Renal pelvis (tissue), 1 donor: ENCODE measurements at regions not wholly inside any gene's neighbourhood (a gene's known extent, or its start where the extent isn't known, plus 50 kb on each side); places are given as distances from the start of the nearest gene placed in this dataset.
A peak's percentile ranks its signal among the peaks of the same experiment; 100 is the strongest.
"Not testable (repeated sequence)": the region's sequence is repeated elsewhere in the genome, so short reads cannot be mapped to it uniquely, and the experiment has no call there.

ENCODE experiments used
- DNase-seq: peaks from one replicate; pipeline ENCODE4 v3.0.0-alpha.2; 2013

DNA sequence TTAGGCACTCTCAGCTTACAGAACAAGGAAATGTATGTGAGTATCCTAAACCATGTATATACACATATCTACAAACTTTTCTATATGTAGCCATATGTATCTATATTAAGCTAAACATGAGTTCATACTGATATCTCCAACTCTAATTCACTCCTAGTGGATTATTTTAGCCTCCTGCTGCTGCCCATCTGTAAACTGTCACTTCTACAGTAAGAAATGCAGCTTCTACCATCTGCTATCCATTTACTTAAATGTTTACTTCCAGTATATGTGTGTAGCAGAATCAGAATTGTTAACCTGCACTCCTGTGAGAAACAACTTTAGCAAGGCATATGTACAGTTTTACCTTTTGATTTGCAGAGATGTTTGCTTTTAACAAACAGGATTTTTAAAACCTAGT is 478.5 kb upstream of the CBLB start:
- no peak for DNase-seq

DNA sequence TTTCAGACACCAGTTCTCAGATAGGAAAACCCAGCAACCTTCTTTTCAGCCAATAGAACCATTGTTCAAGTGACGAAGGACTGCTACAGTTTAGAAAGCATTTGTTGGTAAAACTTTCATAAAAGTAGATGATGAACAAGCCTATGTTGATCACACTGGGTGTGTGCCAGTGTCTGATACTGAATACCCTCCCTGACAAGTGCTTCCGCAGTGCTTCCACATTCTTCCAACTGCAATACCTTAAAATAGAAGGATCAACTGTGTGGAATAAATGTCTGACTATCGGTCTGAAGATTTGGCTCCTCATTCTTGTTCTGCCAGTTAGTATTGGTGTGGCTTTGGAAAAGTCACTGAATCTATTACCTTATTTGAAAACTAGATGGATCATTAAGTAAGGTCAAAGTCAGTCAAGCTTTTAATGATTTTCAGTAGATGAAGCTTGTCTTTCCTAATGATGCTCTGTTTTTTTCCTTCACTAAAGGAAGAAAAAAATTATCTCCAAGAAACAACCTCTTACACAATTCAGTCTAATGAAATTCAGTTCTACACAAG is 479.4 kb upstream of the CBLB start:
- DNase-seq = no peak

DNA sequence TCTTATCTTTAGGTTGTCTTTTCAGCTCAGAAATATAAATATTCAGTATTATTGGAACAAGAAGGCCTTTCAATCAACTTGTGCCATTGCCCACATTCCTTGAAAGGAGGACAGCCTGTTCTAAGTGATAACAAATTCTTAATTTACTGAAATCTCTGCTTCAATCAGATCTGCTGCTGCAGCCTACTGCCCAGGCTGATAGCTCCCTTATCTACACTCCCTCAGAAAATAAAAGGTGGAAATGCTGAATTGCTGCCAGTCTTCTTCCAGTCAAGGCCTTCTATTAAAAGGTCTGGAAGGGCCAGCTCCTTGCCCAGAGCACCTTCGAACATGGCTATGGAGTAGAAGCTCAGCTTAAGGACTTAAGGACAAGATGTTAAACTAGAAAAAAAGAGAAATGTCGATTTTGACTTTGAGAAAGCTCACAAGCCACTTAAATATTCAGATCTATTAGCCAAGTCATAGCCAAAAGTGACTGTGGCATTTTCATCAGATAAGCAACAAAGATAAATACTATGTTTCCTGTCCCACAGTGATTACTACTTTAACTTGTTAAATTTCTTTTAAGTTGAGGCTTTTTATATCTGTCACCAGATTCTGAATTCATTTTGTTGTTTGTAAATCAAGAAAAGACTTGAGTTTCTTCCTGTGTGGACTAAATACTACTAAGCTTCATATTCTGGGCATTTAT is 480.5 kb upstream of the CBLB start:
- DNase-seq = no peak

DNA sequence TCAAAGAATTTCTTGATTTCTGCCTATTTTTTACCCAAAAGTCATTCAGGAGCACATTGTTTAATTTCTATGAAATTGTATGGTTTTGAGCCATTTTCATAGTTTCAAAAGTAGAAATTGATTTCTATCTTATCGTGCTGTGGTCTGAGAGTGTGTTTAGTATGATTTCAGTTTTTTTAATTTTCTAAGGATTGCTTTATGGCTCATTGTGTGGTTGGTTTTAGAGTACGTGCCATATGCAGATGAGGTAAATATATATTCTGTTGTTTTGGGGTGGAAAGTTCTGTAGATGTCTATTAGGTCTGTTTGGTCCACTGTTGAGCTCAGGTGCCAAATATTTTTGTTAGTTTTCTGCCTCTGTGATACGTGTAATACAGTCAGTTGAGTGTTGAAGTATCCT is 487.1 kb upstream of the CBLB start:
- DNase-seq = no peak

DNA sequence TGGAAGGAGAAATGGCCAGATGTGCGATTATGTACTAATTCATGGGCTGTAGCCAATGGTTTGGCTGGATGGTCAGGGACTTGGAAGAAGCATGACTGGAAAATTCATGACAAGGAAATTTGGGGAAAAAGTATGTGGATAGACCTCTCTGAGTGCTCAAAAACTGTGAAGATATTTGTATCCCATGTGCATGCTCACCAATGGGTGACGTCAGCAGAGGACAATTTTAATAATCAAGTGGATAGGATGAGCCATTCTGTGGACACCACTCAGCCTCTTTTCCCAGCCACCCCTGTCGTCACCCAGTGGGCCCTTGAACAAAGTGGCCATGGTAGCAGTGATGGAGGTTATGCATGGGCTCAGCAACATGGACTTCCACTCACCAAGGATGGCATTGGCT is 490.9 kb upstream of the CBLB start:
- DNase-seq = no peak

DNA sequence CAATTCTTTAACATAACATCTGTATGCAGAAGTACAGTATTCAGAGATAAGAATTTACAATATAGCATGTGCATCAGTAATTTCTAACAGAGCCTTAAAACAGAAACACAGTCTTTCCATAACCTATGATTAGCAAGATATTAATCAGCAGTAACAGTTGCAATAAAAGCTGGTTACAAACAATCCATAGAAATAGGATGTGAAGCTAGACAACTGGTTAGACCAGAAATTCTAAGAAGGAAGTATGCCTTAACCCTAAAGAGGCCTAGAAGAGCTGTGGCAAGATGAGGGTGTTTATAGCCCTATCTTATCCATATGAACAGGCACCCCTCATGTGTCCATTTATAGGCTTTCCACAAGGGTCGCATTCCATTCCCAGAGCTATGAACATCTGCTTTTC is 492.1 kb upstream of the CBLB start:
- DNase-seq = not testable (repeated sequence)

DNA sequence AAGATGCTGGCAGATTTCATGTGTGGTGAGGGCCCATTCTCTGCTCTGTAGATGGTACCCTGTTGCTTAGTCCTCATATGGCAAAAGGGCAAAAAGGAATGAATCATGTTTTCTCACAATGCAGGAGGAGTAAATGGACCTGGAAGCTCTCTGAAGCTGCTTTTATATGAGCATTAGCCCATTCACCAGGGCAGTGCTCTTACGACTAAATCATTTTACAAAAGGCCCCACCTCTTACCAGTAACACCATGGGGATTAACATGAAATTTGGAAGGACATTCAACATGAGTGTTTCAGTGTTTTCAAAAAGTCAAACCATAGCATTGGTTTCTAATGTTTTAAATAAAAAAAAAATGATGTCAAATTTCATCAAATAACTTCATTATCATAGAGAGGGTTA is 495.7 kb upstream of the CBLB start:
- DNase-seq = no peak

DNA sequence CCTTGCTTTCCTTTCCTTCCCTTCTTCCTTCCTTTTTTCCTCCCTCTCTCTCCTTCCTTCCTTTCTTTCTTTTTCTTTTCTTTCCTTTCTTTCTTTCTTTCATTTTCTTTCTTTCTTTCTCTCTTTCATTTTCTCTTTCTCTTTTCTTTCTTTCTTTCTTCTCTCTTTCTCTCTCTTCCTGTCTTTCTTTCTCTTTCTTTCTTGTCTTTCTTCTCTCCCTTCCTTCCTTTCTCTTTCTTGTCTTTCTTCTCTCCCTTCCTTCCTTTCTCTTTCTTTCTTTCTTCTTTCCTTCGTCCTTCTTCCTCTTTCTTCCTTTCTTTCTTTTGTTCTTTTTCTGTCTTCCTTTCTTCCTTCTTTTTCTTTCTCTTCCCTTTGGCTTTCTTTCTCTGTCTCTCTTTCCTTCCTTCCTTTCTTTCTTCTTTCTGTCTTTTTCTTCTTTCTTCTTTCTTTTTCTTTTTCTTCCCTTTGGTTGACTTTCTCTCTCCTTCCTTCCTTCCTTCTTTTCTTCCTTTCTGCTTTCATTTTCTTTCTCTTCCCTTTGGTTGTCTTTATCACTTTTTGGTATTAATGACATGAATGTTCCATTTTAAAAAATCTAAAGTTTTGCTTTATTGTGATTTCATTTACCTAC is 496.4 kb upstream of the CBLB start:
- no peak for DNase-seq

DNA sequence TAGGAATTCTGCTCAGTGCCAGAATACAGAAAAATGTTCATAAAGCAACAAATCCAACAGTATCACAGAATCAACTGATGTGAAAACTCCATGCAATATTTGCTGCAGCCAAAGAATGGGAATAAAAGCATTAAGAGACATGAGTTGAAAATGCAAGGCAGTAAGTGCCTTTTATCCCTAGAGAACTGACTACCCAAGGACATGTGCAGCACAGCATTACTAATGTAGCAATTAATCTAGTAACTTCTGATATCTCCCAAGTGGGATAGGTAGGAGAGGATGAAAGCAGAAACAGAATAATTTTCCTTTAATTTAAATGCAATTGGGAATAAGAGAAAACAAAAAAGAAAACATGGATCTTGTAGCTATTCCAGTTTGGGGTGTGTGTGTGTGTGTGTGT is 497.5 kb upstream of the CBLB start:
- DNase-seq = no peak

DNA sequence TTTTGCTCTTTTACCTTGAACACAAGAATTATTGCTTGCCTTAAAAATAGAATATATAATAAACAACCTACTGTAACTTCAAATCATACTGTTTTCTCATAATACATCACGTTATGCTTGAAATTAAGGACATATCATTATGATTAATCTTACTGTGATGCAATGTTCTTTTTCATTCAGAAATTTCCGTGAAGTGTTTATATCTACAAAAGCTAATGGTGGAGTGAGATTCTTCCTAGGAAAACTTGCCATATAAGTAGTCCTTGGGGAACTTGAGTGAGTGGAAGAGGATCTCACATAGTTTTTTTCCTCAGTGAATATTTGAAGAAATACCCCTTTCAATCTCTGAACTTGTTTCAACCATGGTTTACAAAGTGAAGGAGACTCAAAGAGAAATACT is 498.7 kb upstream of the CBLB start:
- DNase-seq = no peak

DNA sequence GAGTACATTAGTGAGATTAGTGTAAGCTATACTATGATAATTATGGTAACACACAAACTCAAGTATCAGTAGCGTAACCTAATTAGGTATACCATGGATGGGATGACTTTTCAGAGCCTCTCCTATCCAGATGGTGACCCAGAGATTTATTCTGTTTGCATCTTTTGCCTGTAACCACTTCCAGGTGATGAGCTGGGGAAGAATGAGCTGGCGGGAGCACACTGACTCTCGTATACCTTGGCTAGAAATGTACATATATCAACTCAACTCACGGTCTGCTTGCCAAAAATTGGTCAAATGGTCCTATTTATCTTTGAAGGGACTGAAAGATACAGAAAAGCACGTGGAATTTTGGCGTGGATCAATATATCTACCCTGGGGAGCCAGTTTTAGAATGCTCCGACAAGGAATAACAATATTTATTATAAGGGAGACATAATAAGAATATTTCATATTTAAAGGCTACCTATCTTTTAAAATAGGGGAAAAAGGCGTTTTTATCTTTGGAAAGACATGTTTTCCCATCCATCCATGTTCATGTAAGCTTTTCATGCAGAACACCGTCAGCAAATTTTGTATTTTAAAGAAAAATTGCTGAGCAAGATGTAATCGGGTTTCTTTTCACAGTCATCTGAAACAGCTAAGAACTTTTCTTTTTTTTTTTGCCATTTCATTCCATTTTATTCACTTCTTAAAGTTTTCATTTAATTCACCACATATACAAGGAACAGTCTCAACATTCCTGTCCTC is 502.6 kb upstream of the CBLB start:
- no peak for DNase-seq

DNA sequence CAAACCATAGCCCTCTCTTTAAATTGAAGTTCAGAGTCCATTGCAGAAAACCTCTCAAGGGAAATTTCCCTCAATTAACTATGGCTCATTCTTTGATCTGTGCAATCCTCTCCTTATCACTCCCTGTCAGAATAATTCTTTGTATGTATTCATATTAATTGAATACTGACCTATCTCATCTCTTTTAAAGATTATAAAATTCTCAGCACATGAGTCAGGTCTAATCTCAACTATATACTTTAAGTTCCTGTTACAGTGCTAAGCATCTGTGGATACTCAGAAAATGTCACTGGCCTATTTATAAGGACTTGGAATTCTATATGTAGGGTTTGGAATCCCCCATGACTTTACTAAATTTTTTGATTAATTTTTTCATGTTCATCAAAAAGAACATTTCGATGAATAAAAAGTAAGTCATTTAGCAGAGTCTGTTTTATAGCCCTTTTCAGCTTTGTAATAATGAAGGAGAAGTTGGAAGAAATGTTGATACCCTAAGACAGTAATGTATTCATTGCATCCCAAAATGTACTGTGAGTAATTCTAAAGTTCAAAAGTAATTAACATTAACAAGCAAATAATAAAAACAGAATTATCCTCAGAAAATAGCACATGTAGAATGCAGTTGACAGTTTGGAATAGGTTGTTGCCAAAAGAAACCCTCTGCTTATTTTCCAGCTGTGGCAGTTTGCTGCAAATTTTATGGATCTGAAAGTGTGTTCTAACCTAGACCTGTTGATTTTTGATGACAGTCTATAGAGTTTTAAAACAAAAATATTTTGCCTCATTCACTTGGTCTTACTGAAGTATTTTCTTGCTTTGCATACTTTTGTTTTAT is 503.4 kb upstream of the CBLB start:
- DNase-seq = no peak

DNA sequence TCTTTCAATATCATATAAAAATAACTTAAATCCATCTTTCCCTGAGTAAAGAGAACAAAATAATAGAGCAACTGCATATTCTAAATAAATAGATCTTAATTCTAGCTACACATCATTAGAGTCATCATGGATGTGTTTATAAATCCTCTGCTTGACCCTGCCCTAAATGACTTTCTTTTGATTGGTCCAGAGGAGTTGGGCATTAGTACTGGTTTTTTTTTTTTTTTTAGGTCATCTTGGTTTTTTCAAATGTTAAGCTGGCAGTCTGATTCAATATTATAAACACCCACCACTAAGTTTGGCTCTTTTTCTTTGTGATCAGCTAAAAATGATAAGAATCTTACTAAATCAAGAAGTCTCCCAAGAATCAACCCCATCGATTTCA is 504.0 kb upstream of the CBLB start:
- no peak for DNase-seq

DNA sequence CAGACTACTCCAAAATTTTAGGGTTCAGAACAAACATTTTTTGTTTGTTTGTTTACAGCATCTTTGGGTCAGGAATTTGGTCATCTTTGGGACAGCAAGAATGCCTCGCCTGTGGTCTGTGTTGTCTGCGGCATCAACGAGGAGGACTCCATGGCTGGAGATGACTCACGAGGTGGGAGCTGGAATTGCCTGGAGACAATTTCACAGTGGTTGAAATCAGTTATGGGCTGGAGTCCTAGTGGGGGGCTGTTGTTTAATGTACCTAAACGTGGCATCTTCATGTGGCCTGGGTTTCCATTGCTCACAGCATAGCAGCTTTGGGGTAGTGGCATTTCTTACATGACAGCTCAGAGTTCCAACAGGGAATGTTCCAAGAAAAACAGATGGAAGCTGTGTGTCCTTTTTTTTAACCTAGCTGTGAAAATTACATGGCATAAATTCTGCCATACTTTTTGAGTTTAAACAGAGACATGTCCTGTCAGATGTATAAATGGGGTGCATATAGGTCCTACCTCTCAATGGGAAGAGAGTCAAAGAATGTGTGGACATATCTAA is 507.3 kb upstream of the CBLB start:
- DNase-seq = no peak

DNA sequence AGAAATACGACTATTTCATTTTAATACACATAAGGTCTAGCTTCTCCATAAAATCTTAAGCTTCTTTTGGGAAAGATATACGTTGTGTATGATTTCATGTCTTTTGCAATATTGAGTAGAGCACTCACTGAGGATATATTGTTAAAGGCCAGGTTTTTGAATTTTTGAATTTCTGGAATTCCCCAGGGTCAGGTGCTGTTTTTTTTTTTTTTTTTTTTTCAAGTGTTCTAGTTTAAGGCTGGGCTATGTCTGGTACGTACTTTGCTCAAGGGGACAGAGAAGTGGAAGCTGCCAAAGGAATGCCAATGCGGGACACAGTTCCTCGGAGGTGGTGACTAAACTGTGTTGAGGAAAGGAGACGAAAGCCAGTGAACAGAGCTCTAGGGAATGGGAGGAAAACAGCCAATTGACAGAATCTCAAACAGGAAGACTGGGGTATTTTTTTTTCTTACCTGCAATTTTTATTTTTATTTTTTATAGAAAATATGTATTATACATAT is 510.5 kb upstream of the CBLB start:
- DNase-seq = no peak

DNA sequence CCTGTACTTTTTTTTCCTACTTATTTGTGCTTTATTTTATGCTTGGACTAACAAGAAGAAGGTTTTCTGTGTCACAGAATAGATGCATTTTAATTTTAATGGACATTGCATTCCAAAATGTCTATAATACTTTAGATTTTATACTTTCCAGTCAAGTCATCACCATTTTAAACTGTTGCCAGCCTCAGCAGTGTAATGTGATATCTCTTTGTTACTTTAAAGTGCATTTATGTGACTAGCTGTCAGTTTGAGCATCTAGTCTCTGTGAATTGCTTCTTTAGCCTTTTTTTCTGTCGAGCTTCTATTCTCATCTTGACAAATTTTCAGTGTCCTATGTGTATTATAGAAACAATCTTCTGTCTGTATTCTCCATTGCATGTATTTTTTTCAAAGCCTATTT is 511.4 kb upstream of the CBLB start:
- peak; percentile 8 for DNase-seq

DNA sequence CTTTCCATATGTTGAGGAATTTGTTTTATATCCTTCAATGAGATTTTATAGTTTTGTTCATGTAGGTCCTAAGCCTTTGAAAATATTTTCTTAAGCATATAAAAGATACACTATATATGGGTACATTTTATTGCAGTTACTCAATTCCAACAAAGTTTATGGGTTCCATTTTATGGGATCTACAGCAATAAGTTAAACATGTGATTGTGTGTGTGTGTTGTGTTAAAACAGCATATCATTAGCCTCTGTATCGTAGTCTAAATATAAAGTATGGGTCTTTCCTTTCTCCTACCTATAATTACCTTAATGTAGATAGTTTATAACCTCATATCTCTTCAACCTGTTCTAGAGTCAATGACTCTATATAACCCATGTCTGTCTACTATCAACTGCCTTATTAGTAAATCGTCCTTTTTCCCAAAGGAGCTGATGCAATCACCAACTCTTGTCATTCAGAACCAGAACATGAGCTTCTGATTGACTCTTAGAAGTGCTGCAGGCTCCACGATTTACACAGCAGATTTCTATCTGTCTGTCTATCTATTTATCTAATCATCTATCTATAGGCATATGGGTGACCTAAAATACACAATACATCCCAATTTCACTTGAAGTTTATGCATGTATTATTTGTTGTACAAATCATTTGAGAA is 512.6 kb upstream of the CBLB start:
- DNase-seq = no peak

DNA sequence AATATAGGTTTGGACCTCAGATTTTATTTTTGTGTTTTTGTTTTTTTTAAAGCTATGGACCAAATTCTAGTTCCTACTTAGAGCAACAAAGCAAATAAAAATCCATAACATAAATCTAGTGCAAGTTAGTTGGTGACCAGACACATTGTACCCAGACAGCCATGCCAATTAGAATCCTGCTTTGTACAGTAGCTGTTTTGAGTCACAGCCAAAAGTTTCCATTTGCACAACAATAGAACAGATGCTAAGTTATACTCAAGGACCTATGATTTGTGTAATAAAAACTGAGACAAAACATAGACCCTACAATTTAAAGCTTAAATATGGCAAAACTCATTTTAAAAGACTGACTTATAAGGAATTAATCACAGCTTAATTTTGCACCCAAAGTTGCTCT is 513.1 kb upstream of the CBLB start:
- no peak for DNase-seq

DNA sequence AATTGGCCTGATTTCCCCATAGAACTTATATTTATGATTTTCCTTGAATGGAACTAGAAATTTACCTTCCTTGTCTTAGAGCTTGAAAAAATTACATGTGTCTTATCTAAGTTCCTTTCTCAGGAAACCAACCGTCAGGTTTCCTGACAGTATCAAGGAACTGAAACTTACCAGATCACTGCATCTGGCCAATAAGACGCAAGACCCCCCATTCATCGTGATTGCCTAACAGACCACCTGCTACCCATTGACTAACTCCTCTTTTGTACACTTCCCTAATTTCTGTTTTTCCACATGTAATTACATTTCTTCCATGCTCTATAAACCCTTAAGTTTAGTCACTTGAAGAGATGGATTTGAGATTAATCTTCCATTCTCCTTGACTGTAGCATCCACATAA is 517.2 kb upstream of the CBLB start:
- no peak for DNase-seq

DNA sequence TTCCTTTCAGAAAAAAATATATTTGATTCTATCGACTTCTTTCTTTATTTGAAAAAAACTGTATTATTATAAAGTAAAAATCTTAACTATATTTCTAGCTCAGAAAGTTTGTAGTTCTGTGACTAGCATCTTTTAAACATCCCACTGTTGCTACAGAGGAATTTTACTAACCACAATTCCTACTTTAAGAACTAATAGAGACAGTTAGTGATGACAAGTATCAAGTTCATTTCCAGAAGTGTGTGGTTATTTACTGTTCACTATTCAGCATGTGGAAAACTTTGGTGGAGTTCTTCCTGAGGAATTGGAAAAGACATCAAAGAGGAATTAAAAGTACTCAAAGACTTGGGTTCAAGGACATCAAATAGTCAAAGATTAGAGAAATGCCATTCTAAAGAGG is 524.1 kb upstream of the CBLB start:
- DNase-seq = no peak

DNA sequence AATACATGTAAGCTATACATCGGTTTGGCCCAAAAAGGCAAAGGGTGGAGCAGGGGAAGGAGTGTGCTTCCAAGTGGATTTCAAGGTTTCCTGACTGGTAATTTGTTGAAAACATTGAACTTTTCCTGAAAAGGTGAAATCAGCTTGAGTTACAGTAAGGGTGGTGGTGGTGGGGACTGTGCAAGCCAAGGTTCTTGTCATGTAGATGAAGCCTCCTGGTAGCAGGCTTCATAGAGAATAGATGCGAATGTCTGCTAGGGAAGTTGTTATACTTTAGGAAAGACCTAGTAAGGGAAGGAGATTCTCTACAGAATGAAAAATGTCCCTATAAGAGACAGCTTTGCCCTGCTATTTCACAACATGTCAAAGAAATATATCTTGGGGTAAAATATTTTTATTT is 528.2 kb upstream of the CBLB start:
- no peak for DNase-seq
